CD4-positive, alpha-beta T cell treated with Interleukin-6 at 100 ng/mL for 8 hours (primary cell): ENCODE measurements at regions not wholly inside any gene's neighbourhood (a gene's known extent, or its start where the extent isn't known, plus 50 kb on each side); places are given as distances from the start of the nearest gene placed in this dataset.
"Not testable (repeated sequence)": the region's sequence is repeated elsewhere in the genome, so short reads cannot be mapped to it uniquely, and the experiment has no call there.

ENCODE experiments used
- DNase-seq: peaks from one replicate; pipeline ENCODE4 v3.0.0-alpha.2; 2020; ENCODE audit warnings: mixed read lengths, low spot score

- DNase-seq: no peak
Observed at GRCh38 chr6:112881027-112881426, 533.9 kb downstream of the RFPL4B start.

GRCh38 chr6:112881828-112882780 is 535.0 kb downstream of the RFPL4B start:
- no peak for DNase-seq

GRCh38 chr6:112883095-112883494 is 536.0 kb downstream of the RFPL4B start:
- DNase-seq: no peak

GRCh38 chr6:112886415-112886814 is 539.3 kb downstream of the RFPL4B start:
- no peak for DNase-seq

GRCh38 chr6:112887424-112887823 is 540.3 kb downstream of the RFPL4B start:
- DNase-seq: not testable (repeated sequence)

DNA sequence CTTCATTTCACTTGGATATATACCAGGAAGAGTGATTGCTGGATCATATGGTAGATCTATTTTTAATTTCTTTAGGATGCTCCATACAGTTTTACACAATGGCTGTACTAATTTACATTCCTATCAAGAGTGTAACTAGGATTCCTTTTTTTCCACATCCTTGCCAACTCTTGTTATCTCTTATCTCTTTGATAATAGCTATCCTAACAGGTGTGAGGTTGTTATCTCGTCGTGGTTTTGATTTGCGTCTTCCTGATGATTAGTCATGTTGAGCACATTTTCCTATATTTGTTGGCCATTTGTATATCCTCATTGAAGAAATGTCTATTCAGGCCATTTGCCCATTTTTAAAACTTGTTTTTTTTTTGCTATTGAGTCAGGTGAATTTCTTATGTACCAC is 552.4 kb downstream of the RFPL4B start:
- DNase-seq: no peak

DNA sequence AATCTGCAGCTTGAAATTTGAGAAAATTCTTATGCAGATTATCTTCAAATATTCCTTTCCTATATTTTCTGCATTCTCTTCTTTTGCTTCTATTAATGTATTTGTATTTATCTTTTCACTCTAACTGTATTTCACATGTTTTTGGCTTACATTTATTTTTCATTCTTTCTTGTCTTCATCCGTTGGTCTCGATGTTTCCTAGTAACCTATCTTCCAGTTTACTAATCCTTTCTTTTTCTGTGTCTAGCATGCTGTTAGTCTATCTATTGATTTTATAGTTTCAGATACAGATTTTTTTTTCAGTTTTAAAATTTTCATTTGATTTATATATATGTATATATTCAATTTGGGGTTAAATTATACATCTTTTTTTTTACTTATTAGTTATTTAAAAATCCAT is 556.2 kb downstream of the RFPL4B start:
- no peak for DNase-seq

- no peak for DNase-seq
Observed at GRCh38 chr6:112906726-112907125, 559.6 kb downstream of the RFPL4B start.

GRCh38 chr6:112909781-112910180 is 562.7 kb downstream of the RFPL4B start:
- DNase-seq: no peak

- no peak for DNase-seq
Observed at GRCh38 chr6:112910256-112910655, 563.1 kb downstream of the RFPL4B start.

- no peak for DNase-seq
Observed at GRCh38 chr6:112911959-112912358, 564.8 kb downstream of the RFPL4B start.

GRCh38 chr6:112912416-112913101 is 565.4 kb downstream of the RFPL4B start:
- no peak for DNase-seq

DNA sequence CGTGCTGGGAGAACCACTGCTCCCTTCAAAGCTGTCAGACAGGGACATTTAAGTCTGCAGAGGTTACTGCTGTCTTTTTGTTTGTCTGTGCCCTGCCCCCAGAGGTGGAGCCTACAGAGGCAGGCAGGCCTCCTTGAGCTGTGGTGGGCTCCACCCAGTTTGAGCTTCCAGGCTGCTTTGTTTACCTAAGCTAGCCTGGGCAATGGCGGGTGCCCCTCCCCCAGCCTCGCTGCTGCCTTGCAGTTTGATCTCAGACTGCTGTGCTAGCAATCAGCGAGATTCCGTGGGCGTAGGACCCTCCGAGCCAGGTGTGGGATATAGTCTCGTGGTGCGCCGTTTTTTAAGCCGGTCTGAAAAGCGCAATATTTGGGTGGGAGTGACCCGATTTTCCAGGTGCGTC is 572.6 kb downstream of the RFPL4B start:
- not testable (repeated sequence) for DNase-seq

- no peak for DNase-seq
Observed at GRCh38 chr6:112920994-112921393, 573.9 kb downstream of the RFPL4B start.

DNA sequence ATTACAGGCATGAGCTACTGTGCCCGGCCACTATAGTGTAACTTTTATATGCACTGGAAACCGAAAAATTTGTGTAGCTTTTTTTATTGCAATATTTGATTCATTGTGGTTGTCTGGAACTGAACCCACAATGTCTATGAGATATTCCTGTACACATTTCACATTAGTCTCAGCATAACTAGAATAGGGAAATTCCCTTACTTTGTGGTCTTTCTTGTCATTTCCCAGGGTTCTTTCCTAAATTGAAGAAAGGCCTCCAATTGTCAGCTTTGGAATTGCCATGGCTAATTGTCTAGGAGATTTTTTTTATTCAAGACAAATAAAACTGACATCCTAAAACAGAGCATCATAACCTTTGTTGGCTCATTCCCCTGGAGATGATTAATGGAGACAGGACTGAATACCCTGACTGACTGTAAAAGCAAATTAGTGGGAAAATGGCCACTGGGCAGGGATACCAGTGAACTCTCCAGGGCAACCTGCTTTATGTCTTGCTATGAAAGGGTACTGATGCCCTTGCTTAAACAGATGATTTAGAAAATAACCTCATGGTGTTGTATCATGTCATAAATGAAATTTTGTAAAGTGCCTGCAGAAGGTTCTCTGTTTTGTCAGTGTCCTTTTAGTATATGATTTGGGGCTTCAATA is 576.9 kb downstream of the RFPL4B start:
- no peak for DNase-seq

DNA sequence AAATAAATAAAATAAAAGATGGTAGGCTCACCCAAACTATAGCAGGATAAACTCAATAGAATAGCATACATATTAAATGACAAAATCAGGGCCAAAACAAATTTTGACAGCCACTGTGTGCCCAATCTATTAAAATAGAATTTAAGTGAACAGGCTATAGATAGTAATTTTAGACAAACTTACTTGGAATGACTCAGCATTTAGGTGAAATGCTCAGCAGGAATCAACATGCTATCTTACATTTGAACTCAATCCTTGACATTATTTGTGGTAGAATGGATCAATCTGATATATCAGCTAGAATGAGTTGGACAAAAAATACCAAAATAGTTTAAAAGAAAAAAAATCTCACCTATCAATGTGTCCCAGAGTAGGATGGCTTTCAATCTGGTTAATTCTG is 578.6 kb downstream of the RFPL4B start:
- DNase-seq: no peak

DNA sequence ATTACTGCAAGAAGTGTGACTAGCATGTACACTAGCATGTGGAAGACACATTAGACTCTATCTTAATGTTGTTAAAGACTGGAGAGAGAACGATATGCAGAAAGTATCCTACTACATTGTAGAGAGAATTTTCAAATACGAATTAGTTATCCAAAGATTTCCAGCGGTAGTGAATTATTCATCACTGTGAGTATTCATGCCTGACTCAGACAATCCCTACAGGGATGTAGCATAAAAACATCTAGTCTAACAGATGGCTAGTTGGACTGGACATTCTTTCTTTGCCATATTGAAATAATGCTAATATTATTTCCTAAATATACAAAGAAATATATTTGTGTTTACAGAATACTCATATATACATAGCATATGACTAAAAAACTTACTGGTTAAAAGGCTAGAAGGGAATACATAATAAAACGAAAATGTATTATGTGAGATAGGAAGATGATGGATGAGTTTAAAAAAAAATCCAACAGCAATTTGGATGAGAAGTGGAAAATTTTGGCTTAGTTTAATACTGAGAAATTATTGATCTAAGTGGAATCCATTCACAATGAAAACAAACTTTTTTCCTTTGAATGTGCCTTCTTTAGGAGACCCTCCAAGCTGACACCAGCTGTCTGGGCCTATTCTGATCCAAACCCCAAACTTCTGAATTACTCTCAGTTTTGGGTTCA is 580.7 kb downstream of the RFPL4B start:
- DNase-seq: no peak

- no peak for DNase-seq
Observed at GRCh38 chr6:112929641-112930040, 582.5 kb downstream of the RFPL4B start.

GRCh38 chr6:112931832-112932231 is 584.7 kb downstream of the RFPL4B start:
- no peak for DNase-seq

GRCh38 chr6:112933947-112934346 is 586.8 kb downstream of the RFPL4B start:
- no peak for DNase-seq

DNA sequence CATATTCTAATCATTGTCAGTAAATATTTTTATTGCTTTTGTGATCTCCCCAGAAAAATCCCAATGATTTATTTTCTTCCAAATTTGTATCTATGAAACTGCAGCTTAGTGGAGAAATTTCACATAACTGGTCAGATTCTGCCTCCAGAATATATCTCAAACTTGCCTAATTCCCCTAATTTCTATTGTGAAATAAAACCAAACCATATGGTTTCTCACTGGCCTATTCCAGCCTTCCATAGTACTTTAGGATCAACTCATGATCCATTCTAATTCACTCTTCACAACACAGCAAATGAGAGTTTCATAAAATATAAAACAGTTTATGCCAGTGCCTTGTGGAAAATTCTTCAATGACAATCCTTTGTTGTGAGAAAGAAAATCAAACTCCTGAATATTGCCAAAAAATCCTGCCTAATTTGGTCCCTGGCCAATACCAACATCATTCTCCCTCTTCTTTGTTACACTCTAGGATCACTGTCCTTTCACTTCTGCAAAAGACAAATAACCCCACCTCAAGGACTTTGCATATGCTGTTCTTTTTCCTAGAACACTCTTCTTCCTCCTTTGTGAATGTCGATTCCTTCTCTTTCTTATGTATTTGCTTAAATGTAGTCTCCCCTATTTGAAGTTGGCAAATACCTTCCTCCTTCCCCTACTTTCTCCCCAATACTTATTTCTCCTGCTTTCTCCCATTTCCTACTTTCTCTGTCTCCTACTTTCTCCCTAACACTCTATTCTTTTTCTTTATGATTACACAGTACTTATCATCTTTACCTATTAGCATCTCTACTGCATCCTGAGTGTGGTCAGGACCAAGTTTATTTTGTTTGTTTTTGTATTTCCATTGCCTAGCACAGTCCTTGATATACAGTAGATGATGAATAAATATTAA is 587.5 kb downstream of the RFPL4B start:
- no peak for DNase-seq
